ENCODE measurements at regions not wholly inside any gene's neighbourhood (a gene's known extent, or its start where the extent isn't known, plus 50 kb on each side); places are given as distances from the start of the nearest gene placed in this dataset.

DNA sequence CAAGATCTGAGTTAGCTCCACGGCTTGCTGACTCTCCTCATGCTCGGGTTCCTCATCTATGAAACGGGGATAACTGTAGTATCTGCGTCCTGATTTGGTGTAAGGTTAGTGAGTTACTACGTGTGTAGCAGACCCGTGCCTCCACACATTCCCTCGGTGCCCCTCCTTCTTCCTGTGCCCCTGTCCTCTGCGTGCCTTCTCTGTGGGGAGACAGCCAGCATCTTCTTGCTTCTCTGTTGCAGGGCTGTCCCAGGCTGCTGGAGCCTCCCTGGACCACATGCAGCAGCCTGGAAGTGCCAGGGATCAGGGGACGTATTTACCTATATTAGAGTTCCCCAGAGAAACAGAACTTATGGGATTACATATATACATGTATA lies 93.1 kb upstream of the PRNP start:
- no peaks in the 10 kb centered on the region for H4K20me1 ChIP-seq (ENCODE audit: insufficient read depth, low read length)
- no peaks in the 10 kb centered on the region for H3K79me2 ChIP-seq (ENCODE audit: insufficient read depth, low read depth, low read length)
- H2AFZ ChIP-seq (ENCODE audit: low read length): no peak overlapping the region
- no peak overlapping the region for H3K4me3 ChIP-seq (ENCODE audit: low read depth, low read length, poor library complexity, severe bottlenecking)
- no peaks in the 10 kb centered on the region for H3K9me2 ChIP-seq (ENCODE audit: insufficient read depth, low read length)
- no peaks in the 10 kb centered on the region for H3K36me3 ChIP-seq (ENCODE audit: insufficient read depth, low read length)
- no peaks in the 10 kb centered on the region for H3K4me1 ChIP-seq (ENCODE audit: insufficient read depth, low read length, poor library complexity, severe bottlenecking)
- no peaks in the 10 kb centered on the region for H3K9me3 ChIP-seq (ENCODE audit: low read length)
- TF ChIP-seq, protein P1, sequence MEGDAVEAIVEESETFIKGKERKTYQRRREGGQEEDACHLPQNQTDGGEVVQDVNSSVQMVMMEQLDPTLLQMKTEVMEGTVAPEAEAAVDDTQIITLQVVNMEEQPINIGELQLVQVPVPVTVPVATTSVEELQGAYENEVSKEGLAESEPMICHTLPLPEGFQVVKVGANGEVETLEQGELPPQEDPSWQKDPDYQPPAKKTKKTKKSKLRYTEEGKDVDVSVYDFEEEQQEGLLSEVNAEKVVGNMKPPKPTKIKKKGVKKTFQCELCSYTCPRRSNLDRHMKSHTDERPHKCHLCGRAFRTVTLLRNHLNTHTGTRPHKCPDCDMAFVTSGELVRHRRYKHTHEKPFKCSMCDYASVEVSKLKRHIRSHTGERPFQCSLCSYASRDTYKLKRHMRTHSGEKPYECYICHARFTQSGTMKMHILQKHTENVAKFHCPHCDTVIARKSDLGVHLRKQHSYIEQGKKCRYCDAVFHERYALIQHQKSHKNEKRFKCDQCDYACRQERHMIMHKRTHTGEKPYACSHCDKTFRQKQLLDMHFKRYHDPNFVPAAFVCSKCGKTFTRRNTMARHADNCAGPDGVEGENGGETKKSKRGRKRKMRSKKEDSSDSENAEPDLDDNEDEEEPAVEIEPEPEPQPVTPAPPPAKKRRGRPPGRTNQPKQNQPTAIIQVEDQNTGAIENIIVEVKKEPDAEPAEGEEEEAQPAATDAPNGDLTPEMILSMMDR (conservative IDR thresholded peaks at IDR 0.05; ENCODE audit: low read length): no peak
- no peak for TF ChIP-seq EZH2phosphoT487 (IDR thresholded peaks at IDR 0.05; ENCODE audit: borderline replicate concordance, low read depth, low read length)
- DNase-seq (ENCODE audit: low spot score): no peak
- no peak overlapping the region for H3K4me2 ChIP-seq (ENCODE audit: low read length)
- no peak overlapping the region for H3K27ac ChIP-seq (ENCODE audit: low read depth, low read length, poor library complexity, severe bottlenecking)
- intact Hi-C loops (cut with micrococcal nuclease; ENCODE audit: unreplicated experiment): no loop called here
- CTCF ChIA-PET (ENCODE audit: unreplicated experiment): no interaction called here
- no TSS peak for BruUV-seq (replicated peaks)
- POLR2A ChIA-PET: no interaction called here

DNA sequence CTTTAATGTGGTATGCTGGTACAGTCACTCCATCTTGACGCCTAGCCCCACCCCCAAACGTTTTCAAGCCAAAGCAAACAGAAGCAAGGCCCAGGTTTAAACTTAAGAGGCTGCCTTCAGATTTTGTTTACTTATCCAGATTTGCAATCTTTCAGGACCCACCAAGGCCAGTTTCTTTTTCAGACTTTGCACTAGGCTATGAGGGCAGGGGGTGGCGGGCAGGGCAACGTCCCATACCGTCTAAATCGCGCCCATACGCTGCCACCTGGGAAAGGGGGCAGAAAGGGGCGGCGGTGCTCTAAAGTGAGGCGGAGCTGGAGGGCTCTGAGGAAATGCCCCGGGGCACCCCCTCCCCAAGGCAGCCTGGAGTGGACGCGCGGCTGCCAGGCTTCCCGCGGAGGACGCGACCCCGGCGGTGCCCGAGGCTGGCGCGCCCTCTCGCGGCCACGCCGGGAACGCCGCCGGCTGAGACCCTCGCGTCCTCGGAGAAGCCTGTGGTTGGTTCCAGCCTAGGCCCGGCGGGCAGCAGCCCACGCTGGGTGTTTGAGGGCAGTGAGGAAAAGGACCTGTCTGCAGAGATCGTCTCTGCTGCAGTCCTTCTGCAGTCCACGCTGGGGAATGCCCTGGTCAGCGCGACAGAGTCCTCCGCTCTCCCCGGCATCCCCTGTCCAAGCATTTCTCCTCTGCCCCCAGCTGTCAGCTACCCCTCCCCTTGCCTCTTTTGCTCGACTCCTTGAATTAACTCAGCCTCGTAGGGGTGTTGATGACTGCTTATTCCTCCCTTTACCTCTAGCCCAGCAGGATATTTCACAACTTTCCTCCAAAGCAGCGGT lies 93.7 kb upstream of the PRNP start:
- ChIA-PET POLR2A (no interaction called here), CTCF (ENCODE audit: unreplicated experiment) (no interaction called here)
- Histone ChIP-seq H4K20me1 (ENCODE audit: insufficient read depth, low read length) (no peaks in the 10 kb centered on the region), H3K9me3 (ENCODE audit: low read length) (no peaks in the 10 kb centered on the region), H2AFZ (ENCODE audit: low read length) (no peak overlapping the region), H3K27ac (ENCODE audit: low read depth, low read length, poor library complexity, severe bottlenecking) (no peak overlapping the region), H3K4me1 (ENCODE audit: insufficient read depth, low read length, poor library complexity, severe bottlenecking) (no peaks in the 10 kb centered on the region), H3K9me2 (ENCODE audit: insufficient read depth, low read length) (no peaks in the 10 kb centered on the region), H3K4me2 (ENCODE audit: low read length) (no peak overlapping the region), H3K36me3 (ENCODE audit: insufficient read depth, low read length) (no peaks in the 10 kb centered on the region), H3K79me2 (ENCODE audit: insufficient read depth, low read depth, low read length) (no peaks in the 10 kb centered on the region), H3K4me3 (ENCODE audit: low read depth, low read length, poor library complexity, severe bottlenecking) (no peak overlapping the region)
- intact Hi-C loops (cut with micrococcal nuclease; ENCODE audit: unreplicated experiment): loop anchor here (1.0 kb wide), 1 partner anchor 484 kb away; no protein-coding TSS in a partner anchor
- TF ChIP-seq, protein P1 (conservative IDR thresholded peaks at IDR 0.05; ENCODE audit: low read length): peak; percentile 83
- no peak for TF ChIP-seq EZH2phosphoT487 (IDR thresholded peaks at IDR 0.05; ENCODE audit: borderline replicate concordance, low read depth, low read length)
- DNase-seq (ENCODE audit: low spot score): no peak
- BruUV-seq (replicated peaks): no TSS peak

DNA sequence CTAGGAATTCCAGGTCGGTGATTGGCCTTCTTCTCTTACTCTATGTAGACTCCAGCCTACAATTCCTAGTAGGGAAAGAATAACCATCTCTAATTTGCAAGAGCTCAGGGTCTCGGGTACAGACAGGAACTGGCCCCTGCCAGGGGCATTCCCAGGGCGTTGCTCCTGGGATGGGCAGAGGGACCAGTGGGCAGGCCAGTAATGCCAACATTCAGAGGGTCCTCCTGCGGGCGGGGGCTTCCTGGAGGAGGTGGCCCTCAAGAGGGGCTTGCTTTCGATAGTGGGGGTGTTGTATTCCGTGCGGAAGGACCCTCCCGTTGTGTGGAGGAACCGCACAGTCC lies 94.3 kb upstream of the PRNP start:
- no peaks in the 10 kb centered on the region for H3K36me3 ChIP-seq (ENCODE audit: insufficient read depth, low read length)
- intact Hi-C loops (cut with micrococcal nuclease; ENCODE audit: unreplicated experiment): loop anchor here (1.0 kb wide), 1 partner anchor 484 kb away; no protein-coding TSS in a partner anchor
- no peaks in the 10 kb centered on the region for H4K20me1 ChIP-seq (ENCODE audit: insufficient read depth, low read length)
- no peak overlapping the region for H3K4me2 ChIP-seq (ENCODE audit: low read length)
- no peak for DNase-seq (ENCODE audit: low spot score)
- CTCF ChIA-PET (ENCODE audit: unreplicated experiment): no interaction called here
- POLR2A ChIA-PET: interaction anchor here (0.8 kb wide), 1 partner anchor 13 kb away, joined by 6 read pairs; no protein-coding TSS in a partner anchor
- no peak overlapping the region for H3K27ac ChIP-seq (ENCODE audit: low read depth, low read length, poor library complexity, severe bottlenecking)
- H3K4me1 ChIP-seq (ENCODE audit: insufficient read depth, low read length, poor library complexity, severe bottlenecking): no peaks in the 10 kb centered on the region
- H3K4me3 ChIP-seq (ENCODE audit: low read depth, low read length, poor library complexity, severe bottlenecking): no peak overlapping the region
- no peak overlapping the region for H2AFZ ChIP-seq (ENCODE audit: low read length)
- TF ChIP-seq, protein P1 (conservative IDR thresholded peaks at IDR 0.05; ENCODE audit: low read length): no peak
- TF ChIP-seq EZH2phosphoT487 (IDR thresholded peaks at IDR 0.05; ENCODE audit: borderline replicate concordance, low read depth, low read length): no peak
- H3K9me3 ChIP-seq (ENCODE audit: low read length): no peaks in the 10 kb centered on the region
- no peaks in the 10 kb centered on the region for H3K79me2 ChIP-seq (ENCODE audit: insufficient read depth, low read depth, low read length)
- H3K9me2 ChIP-seq (ENCODE audit: insufficient read depth, low read length): no peaks in the 10 kb centered on the region
- no TSS peak for BruUV-seq (replicated peaks)
